Hypothalamus (tissue), 51 donors: ENCODE measurements at regions not wholly inside any gene's neighbourhood (a gene's known extent, or its start where the extent isn't known, plus 50 kb on each side); places are given as distances from the start of the nearest gene placed in this dataset.
A peak's percentile ranks its signal among the peaks of the same experiment; 100 is the strongest.

ENCODE experiments used
- DNase-seq, 51 donors: peaks; one replicate each; lab custom pipeline; 2025; lab: John Stamatoyannopoulos, UW

- DNase-seq = no peak
Observed at GRCh38 chr1:30061292-30062220, 661.8 kb downstream of the MATN1 start.

GRCh38 chr1:30060738-30061137, 662.6 kb downstream of the MATN1 start:
- peak in 1 of 51 donors; percentile 22 for DNase-seq

GRCh38 chr1:30058970-30059369, 664.4 kb downstream of the MATN1 start:
- DNase-seq = no peak

GRCh38 chr1:30054126-30054525, 669.3 kb downstream of the MATN1 start:
- no peak for DNase-seq

GRCh38 chr1:30052178-30052577, 671.2 kb downstream of the MATN1 start:
- DNase-seq = no peak

GRCh38 chr1:30051777-30052176, 671.6 kb downstream of the MATN1 start:
- no peak for DNase-seq

GRCh38 chr1:30049748-30050296, 673.6 kb downstream of the MATN1 start:
- no peak for DNase-seq

GRCh38 chr1:30048905-30049304, 674.5 kb downstream of the MATN1 start:
- DNase-seq = no peak

- DNase-seq = no peak
Observed at GRCh38 chr1:30047576-30047975, 675.8 kb downstream of the MATN1 start.

- no peak for DNase-seq
Observed at GRCh38 chr1:30046751-30047150, 676.6 kb downstream of the MATN1 start.

- DNase-seq = no peak
Observed at GRCh38 chr1:30045304-30046090, 677.9 kb downstream of the MATN1 start.

- no peak for DNase-seq
Observed at GRCh38 chr1:30044656-30045144, 678.7 kb downstream of the MATN1 start.

- no peak for DNase-seq
Observed at GRCh38 chr1:30043731-30044408, 679.5 kb downstream of the MATN1 start.

GRCh38 chr1:30043256-30043655, 680.1 kb downstream of the MATN1 start:
- no peak for DNase-seq

- no peak for DNase-seq
Observed at GRCh38 chr1:30042438-30043147, 680.8 kb downstream of the MATN1 start.

GRCh38 chr1:30041741-30042437, 681.5 kb downstream of the MATN1 start:
- no peak for DNase-seq

- no peak for DNase-seq
Observed at GRCh38 chr1:30040081-30041019, 683.0 kb downstream of the MATN1 start.
